Ecto neural progenitor cell (in vitro differentiated cells): ENCODE measurements at regions not wholly inside any gene's neighbourhood (a gene's known extent, or its start where the extent isn't known, plus 50 kb on each side); places are given as distances from the start of the nearest gene placed in this dataset.
A peak's percentile ranks its signal among the peaks of the same experiment; 100 is the strongest.

Experiments
- DNase-seq: peaks from one replicate; pipeline ENCODE4 v3.0.0-alpha.2; 2018; ENCODE audit warnings: low spot score

DNA sequence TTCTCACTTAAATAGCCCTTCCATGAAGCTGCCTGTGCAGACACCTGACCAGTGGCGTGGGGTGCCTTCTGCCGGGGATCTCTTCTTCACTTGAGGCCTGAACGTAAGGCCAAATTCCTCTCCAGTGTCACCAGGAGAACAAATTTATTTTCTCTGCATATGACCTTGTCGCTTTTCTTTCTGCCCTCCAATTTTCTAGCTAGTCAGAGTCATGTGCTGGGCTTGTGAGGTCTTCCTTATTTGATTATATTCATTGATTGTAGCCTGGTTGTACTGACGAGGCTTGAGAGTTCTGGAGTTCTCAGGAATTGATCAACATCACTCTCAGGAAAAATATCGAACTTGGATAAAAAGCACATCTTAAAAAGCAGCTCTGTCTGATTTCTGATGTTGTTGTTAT, 255.7 kb downstream of the BUB3 start:
- no peak for DNase-seq

DNA sequence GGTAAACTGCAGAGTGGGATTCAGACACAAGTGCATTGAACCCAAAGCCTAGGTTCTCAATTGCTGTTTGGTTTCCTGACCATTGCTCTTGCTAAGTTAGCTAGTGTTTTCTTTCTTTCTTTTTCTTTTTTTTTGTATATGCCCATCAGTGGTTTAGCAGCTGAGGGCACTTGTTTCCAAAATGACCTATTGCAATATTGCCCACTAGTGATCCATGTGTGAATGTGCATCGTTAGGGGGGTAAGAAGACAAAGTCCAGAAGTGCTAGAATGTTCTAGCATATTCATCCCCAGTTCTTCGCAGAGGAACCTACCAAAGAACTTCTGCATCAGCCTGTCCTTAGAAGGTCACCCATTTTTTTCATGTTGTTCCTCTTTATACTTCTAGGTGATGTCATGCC, 252.8 kb upstream of the GPR26 start:
- DNase-seq: no peak

DNA sequence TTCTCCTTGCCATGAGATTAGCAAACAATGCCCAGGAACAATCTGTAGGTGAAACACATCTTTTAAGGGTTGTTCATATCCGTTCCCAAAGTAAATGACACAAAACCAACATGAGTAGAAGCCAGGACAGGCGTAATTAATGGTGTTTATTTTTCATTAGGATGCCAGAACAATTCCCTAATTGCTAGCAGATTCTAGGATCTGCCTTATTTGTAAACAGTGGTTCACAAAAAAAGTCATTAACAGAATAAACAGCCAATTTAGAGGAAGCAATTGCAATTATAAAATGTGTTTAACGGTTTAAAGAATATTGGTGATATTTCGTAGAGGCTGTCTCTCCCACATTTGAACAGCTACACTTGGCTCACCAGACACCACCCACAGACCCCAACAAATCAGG, 250.6 kb upstream of the GPR26 start:
- no peak for DNase-seq

DNA sequence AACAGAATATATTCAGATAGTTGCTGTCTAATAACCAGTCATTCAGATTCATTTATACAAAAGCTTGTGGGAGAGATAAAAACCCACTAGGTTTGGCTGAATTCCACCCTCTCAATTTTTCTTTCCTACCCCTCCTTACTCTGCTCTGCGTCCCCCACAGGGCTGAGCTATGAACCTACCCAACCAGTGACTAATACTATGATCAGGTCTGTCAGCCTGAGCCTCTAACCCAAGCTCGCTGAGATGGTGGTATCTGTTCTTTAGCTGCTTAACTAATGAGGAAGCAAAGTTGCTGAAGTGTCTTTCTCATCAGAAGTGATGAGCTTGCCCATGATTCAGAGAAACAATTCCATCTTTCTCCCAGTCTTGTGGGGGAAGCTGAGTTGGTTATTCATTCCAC, 248.7 kb upstream of the GPR26 start:
- DNase-seq: no peak

DNA sequence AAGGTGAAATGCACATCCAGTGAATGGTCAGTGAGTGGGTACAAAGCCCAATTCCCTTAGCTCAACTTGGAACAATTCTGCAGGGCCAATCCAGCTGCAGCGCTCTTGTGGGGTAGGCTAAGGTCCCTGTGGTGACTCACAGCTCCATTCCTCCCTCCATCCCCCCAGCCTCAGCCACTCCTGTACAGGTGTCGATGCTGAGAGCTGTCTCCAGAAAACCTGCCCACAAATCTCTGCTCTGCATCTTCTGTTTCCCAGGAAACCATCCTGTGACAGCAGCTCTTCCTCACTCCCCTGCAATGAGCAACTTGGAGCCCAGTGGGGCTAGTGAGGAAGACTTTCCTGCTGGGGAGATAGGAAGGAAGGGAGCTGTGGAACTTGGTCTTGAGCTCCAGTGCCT, 244.7 kb upstream of the GPR26 start:
- DNase-seq: no peak

DNA sequence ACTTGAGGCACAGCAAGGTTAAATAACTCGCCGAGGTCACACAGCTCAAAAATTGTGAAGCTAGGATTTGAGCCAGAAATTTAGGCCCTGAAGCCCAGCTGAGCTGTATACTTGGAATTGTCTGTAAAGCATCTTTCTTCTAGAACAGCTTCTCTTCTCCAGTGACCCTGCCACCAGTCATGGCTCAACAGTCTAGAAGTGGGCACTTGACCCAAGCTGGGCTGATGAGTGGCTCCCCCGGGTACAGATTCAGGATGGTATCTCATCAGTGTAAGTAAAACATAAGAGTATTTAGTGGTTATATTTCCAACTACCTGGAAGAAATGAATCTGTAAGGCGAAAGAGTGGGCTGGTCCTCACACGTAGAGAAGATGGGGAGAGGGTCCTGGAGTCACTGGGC, 243.9 kb upstream of the GPR26 start:
- no peak for DNase-seq

DNA sequence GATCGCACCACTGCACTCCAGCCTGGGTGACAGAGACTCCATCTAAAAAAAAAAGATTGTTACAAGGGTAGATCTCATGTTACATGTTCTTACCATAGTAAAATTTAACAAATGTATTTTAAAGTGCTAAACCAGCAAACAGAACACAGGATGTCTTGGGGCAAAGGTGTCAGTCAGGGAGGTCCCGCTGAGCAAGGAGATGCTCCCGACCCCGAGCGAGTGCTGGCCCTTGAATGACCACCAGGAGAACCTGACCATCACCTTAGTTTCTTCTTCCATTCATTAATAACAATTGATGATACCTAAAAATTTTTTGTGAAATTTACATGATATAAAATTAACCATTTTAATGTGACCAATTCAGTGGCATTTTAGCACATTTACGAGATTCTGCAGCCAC, 241.6 kb upstream of the GPR26 start:
- DNase-seq: no peak

DNA sequence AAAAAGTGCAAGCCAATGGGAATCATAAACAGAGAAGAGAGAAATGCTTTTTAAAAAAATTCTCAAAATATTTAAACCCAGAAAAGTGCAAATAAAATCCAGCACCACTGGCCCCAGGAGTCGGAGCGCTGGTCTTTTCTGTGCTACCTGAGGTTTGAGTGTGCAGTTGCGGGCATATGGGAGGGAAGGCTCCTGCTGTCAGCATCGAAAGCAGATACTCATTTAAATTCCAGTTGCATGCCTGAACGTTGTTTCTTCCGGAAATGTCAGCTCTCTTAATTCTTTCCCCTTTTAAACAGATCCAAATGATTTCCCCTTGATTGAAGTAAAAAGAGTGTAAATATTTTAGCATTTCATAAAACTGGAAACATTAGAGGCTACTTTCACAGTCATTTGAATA, 240.5 kb upstream of the GPR26 start:
- DNase-seq: no peak

DNA sequence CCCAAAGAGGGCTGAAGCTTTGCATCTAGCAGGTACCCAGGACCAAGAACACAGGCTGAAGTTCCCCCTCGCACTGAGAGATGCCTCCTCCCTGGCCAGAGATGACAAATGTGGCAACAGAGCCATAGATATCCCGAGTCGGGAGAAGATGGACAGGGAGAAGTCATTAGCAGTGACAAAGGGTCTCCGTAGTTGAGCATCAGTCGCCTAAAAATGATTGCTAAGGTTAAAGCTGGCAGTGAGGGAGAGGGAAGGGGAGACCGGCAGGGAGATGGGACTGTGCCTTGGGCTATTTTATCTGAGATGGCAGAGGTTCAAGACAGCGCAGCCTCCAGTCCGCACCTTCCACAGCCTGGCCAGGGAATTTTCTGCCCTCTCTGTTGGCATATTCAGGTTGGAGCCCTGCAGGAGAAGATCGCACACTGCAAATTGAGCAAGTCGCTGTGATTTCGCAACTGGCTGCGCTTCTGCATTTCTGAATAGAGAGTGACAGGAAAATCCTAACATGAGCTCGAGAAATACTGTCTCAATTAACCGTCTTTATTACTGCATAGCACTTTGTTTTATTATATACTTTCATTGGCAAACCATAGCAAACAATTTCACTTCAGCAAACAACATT, 238.9 kb upstream of the GPR26 start:
- peak; percentile 21 for DNase-seq

DNA sequence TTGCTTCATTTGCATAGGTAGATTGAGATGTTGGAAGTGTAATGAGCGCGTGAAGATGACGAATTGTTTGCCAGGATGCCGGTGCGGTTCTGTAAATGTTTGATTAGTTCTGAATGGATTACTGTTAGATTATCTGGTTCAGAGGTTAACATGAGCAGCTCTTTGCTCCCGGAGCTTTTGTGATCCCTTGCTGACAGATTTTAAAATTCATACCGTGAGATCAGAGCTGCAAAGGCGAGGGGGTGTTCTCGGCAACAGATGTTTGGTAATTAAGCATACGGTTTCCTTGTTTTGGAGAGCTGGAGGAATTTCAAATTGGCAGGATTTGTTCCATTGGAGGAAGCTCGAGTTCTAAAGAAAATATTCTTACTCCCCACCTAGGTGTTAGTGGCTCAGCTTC, 237.8 kb upstream of the GPR26 start:
- DNase-seq: no peak

DNA sequence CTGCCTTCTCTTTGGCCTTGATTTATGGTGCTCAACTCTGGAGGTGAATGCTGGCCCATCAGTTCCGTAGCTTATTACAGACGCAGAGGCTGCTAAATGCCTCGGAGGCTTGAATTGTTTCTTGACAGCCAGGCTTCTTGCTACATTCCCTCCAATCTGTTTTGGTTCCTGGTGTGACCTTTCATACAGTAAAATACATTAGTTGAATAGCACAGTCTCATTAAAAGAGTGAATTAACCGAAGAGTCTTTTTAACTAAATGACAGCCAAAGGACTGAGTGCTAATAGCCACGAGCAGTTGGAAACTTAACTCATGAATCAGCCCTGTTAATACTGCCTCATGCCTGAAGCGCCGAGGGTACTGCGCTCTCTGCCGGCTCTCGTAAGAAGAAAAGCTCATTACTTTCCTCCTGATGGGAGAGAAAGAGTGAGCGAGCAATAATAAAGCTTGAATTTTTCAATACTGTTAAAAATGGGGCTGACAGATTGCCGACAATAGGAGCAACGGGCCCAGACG, 236.4 kb upstream of the GPR26 start:
- no peak for DNase-seq

DNA sequence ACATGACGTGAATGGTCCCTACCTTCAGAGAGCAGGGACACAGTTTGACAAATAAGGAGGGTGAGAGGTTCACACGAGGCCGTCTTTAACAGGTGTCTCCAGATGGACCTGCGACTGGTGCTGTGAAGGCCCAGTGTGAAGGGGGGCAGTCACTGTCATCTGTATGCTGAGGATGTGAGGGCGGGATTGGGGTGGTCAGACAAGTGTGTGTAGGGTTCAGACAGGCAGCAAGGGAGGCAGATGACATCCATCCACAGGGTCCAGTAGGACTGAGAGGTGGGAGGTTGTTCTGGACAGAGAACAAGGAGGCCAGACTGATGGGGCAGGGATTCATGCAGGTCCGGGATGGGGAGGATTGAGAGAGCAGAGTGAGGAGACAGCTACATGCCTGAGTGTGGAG, 232.6 kb upstream of the GPR26 start:
- no peak for DNase-seq

DNA sequence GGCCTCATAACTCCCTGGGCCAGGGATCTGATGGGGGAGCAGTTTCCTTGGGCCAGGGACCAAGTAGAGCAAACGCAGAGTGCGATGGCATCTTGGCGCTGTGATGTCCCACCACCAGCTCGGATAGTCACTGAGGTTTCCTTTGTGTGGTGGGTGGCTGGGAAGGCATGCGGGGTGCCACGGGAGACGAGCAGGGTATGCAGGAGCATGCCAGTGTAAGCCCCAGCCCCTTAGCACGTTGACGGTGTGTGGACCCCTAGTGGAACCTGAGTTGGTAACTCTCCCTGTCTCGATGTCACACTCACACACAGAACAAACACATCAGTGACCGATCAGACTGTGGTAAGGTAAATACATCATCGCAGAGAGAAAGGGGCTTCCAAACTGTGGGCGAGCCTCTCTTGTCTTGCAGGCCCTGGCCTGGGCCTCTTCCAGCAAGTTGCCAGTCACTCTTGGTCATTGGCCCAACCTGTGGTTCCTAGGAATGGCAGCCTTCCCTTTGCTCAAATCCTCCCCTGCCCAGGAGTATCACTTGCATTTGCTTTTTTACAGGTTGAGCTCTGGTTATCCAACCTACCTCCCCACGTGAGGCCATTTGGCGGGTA, 231.6 kb upstream of the GPR26 start:
- DNase-seq: no peak

DNA sequence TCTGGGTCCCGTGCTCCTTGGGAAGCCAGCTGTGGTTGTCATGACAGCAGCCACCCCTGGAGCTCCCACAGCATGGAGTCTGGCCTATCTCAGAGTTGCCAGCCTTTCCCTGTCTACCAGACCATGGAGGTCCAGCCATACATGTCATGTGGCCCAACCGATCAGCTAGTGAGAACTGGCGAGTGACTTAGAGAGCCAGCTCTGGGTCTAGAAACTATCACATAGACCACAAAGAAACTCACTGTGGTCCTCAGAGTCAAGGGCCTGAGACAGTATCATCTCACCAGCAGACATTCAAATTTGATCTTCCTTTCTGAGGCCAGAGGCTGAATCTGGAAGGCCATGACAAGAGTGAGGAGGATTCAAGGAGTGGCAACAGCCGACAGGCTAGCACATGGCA, 223.3 kb upstream of the GPR26 start:
- DNase-seq: no peak

DNA sequence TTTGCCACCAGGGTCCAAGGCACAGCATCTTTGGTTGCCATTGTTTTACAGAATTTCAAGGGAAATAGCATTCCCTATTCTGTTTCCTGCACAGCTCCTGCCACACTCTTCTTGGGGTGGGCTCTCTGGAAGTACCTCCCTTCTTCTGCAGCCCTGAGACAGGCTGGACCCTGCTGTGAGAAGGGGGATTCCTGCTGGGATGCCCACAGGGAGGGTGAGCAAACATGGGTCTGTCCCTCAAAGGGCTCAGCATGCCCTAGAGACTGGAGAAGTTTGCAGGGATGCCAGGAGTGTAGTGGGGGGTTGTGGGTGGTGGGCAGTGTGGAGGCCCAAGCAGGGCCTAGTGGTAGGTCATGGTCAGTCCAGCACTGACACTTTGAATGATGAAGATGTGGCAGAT, 222.2 kb upstream of the GPR26 start:
- no peak for DNase-seq

DNA sequence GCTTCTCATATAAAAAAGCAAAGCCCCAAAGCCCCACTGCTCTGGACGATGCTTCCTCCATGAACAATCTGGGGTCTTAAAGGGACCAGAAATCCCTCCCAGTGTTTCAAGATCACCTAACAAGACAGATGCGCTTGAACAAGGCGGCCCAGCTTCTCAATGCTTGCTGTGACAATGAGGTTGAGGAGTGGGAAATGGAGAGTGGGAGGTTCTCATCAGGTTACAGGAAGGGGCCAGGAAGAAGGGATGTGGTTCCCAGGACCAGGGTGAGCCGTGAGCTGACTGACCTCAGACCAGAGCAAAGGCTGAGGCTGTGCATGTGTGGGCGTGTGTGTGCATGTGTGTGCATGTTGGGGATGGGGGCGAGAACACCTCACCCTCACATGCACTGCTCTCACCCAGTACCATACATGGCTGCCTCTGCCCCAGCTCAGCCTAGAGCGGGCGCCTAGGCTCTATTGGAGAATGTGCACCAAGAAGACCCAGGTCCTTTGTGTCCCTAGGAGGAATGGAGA, 220.8 kb upstream of the GPR26 start:
- DNase-seq: no peak

DNA sequence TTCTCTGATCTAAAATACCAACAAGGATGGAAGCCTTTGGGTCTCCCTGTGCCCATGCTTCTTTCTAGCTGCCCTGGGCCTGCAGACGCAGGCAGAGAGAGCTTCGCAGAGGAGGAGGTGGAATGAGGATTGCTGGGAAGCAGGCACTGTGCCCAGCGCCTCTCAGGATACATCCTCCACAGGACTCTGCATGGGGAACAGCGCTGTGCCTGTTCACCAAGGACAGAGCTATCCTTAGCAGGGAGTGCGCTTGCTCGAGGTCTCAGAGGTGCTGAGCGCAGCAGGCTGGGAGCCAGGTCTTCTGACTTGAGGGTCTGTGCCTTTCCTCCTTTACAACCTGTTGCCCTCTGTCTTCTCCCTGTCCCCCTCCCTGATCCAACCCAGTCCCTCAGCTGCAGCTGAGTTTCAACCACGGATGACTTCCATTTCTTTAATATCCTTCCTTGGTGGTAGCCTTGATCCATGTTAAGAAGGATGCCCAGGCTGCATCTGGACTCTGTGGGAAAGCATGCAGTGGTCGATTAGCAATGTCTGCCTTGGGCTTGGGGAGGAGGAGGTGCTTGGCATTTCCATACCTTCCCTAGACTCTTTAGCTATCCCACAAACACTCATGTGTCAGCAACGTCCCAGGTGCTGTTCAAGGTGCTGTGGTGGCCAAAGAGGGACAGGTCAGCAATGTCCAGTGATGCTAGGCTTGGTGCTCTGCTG, 219.6 kb upstream of the GPR26 start:
- DNase-seq: no peak

DNA sequence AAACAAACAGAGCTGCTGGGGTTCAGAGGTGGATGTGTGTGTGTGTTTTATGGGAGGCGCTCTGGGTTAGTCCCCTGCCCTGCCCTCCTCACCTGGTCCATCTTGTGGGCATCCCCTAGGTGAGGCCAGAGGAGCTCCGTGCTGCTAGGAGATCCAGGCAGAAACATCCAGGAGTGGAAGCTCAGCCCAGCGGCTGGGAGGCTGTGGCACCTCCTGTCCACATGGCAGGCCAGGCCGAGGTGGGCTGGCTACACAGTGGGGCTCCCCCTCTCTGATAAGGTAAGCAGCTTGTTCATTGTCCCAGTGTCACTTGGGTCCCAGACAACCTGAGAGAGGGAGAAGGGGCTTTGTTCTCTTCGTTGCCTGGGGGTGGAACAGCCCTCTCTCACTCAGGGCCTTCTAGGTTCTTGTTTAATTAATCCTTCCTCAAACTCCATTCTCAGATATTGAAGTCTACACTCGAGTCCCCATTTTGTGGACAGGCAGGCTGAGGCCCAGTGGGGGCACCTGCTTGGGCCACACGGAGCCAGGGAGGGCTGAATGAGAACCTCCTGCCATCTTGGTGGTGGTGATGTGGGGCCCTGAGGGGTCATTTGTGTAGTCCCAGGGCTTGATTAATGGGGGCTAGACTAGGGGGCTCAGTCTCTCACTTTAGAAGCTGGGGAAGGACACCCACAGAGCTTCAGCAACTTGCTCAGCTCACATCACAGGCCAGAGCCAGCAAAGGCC, 216.8 kb upstream of the GPR26 start:
- no peak for DNase-seq

DNA sequence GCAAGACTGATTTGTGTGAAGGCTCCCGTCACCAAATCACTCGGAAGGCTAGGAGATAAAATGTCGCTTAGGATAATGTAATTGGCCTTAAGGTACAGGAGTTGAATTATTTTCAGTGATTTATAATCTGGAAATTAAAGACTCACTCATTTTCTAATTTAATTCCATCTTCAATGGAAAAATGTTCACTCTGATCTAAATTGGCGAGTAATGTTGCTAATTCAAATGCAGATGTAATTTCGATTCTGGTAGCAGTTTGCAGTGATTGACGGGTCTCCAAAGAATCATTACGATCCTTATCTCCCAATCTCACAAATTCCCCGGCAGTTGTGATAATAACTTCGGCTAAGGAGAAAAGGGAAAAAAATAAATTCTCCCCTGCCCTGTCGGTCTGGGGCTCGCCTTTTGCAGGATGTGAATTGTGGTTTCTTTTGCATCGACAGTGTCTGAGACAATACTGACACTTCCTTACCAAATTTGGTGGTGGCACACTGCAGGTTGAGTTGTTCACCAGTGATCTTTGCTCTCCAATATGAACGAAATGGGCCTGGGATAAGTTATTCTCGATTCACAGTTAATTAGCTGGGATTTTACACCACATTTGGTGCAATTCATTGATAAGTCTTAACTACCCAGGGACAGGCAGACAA, 215.1 kb upstream of the GPR26 start:
- DNase-seq: no peak

DNA sequence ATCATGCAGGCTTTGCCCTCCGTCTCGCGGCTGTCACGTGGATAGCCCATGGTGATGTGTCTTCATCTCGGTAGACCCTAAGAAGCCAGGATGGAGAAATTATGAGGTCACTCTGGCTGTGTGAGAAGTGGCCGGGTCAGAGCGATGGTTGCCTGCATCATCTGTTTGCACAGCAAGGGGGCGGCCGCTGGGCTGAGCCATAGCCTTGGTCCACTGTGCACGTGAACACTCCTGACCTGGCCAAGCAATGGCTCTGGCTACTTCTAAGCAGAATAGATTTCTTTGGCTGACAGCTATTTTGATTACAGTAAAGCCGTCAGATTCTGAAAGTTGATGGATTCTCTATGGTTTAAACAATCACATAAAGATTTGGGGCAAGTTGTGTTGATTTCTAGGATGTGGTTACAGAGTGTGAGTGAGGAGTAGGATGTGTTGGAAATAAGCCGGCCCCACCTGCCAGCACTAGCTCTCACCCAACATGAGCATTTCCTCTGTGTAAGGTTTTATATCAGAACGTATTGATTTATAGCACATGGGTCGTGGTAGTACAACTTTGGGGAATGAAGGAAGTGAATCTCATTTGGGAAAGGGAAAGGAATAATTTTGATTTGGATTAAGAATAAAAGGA, 214.4 kb upstream of the GPR26 start:
- no peak for DNase-seq

DNA sequence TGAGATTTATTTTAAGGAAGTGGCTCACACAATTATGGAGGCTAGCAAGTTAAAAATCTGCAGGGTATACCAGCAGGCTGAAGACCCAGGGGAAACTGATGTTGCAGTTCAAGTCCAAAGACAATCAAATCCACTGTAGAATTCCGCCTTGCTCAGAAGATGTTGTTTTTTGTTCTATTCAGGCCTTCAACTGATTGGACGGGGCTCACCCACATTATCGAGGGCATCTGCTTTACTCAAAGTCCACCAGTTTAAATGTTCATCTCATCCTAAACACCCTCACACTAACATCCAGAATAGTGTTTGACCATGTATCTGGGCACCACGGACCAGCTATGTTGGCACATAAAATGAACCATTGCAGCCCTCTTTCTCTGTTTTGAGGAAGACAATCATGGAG, 211.2 kb upstream of the GPR26 start:
- DNase-seq: no peak

DNA sequence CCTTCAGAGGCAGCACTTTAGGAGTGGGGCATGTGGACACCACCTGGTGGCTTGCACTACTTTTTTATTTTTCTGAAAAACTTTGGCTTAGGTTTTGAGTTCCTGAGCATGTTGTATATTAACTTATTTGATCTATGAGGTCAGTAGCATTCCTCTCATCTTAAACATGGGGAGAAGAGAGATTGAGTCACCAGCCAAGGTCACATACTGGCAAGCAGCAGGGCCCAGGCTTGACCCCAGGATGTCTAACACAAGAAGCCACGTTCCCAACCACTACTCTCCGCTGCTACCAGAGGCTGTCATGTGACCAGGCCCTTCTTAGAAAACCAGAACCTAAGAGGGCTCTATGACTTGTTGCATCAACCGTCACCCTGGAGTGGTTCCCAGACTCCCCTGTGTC, 210.3 kb upstream of the GPR26 start:
- no peak for DNase-seq
